ENCODE measurements at regions not wholly inside any gene's neighbourhood (a gene's known extent, or its start where the extent isn't known, plus 50 kb on each side); places are given as distances from the start of the nearest gene placed in this dataset.

- TF ChIP-seq TP53 (CRISPR knock-in tag; IDR thresholded peaks at IDR 0.05): no peak
- no peak for TF ChIP-seq RARB (CRISPR knock-in tag; IDR thresholded peaks at IDR 0.05)
- TF ChIP-seq HMGXB4 (CRISPR knock-in tag; IDR thresholded peaks at IDR 0.05; ENCODE audit: borderline replicate concordance): no peak
- no peak for TF ChIP-seq CBX8 (IDR thresholded peaks at IDR 0.05)
- TF ChIP-seq USF2 (IDR thresholded peaks at IDR 0.05): no peak
- no peak for TF ChIP-seq RCOR1 (IDR thresholded peaks at IDR 0.05; ENCODE audit: low read depth, low read length)
- no peak for TF ChIP-seq SMC3 (IDR thresholded peaks at IDR 0.05)
- TF ChIP-seq CHD2 (IDR thresholded peaks at IDR 0.05; ENCODE audit: low read length, partially characterized antibody): no peak
- TF ChIP-seq CTCF (IDR thresholded peaks at IDR 0.05): no peak
- no peak for TF ChIP-seq POLR2A (IDR thresholded peaks at IDR 0.05; ENCODE audit: low read length)
Observed at GRCh38 chr2:41319437-41319836, 728.4 kb upstream of the PKDCC start.

All from A549 (cell line).